ENCODE measurements at regions not wholly inside any gene's neighbourhood (a gene's known extent, or its start where the extent isn't known, plus 50 kb on each side); places are given as distances from the start of the nearest gene placed in this dataset.

GRCh38 chr3:144160627-144161026 is 189.0 kb downstream of the DIPK2A start:
- Histone ChIP-seq H3K27me3 (no peaks in the 10 kb centered on the region), H3K4me1 (no peaks in the 10 kb centered on the region), H3K4me3 (no peak overlapping the region), H3K36me3 (no peaks in the 10 kb centered on the region), H3K27ac (no peak overlapping the region), H3K9me3 (no peaks in the 10 kb centered on the region)
- TF ChIP-seq EP300 (IDR thresholded peaks at IDR 0.05) (no peak), CTCF (IDR thresholded peaks at IDR 0.05) (no peak), POLR2A (IDR thresholded peaks at IDR 0.05) (no peak), POLR2AphosphoS5 (IDR thresholded peaks at IDR 0.05) (no peak)
- ATAC-seq, result no peak

- WGBS, 2 donors (ENCODE audit: low coverage in 1 of 2), result 75 to 100% methylated on average over 1 of the region's 1 CpG
- H3K9me3 ChIP-seq, result no peaks in the 10 kb centered on the region
- no peaks in the 10 kb centered on the region for H3K4me1 ChIP-seq
- H3K27me3 ChIP-seq, result no peaks in the 10 kb centered on the region
- H3K36me3 ChIP-seq, result no peaks in the 10 kb centered on the region
- ATAC-seq, result no peak
- TF ChIP-seq CTCF (IDR thresholded peaks at IDR 0.05) (no peak), POLR2AphosphoS5 (IDR thresholded peaks at IDR 0.05) (no peak), POLR2A (IDR thresholded peaks at IDR 0.05) (no peak), EP300 (IDR thresholded peaks at IDR 0.05) (no peak)
- no peak overlapping the region for H3K4me3 ChIP-seq
- no peak overlapping the region for H3K27ac ChIP-seq
Observed at GRCh38 chr3:144162042-144162441, 190.4 kb downstream of the DIPK2A start.

GRCh38 chr3:144164352-144164751 is 192.7 kb downstream of the DIPK2A start:
- no peaks in the 10 kb centered on the region for H3K9me3 ChIP-seq
- WGBS, 2 donors (ENCODE audit: low coverage in 1 of 2), result 92% methylated on average over 1 of the region's 1 CpG; no CpG with 5 or more reads in 1 of the 2 donors
- no peaks in the 10 kb centered on the region for H3K27me3 ChIP-seq
- no peak overlapping the region for H3K4me3 ChIP-seq
- H3K27ac ChIP-seq, result no peak overlapping the region
- no peaks in the 10 kb centered on the region for H3K4me1 ChIP-seq
- H3K36me3 ChIP-seq, result no peaks in the 10 kb centered on the region
- no peak for TF ChIP-seq EP300 (IDR thresholded peaks at IDR 0.05)
- no peak for TF ChIP-seq CTCF (IDR thresholded peaks at IDR 0.05)
- TF ChIP-seq POLR2AphosphoS5 (IDR thresholded peaks at IDR 0.05), result no peak
- TF ChIP-seq POLR2A (IDR thresholded peaks at IDR 0.05), result no peak
- ATAC-seq, result no peak

GRCh38 chr3:144165482-144165881 is 193.9 kb downstream of the DIPK2A start:
- H3K4me1 ChIP-seq, result no peaks in the 10 kb centered on the region
- 52 to 65% methylated on average over 2 of the region's 2 CpGs for WGBS, 2 donors (ENCODE audit: low coverage in 1 of 2)
- ATAC-seq, result no peak
- TF ChIP-seq EP300 (IDR thresholded peaks at IDR 0.05), result no peak
- TF ChIP-seq POLR2AphosphoS5 (IDR thresholded peaks at IDR 0.05), result no peak
- TF ChIP-seq CTCF (IDR thresholded peaks at IDR 0.05), result no peak
- TF ChIP-seq POLR2A (IDR thresholded peaks at IDR 0.05), result no peak
- H3K36me3 ChIP-seq, result no peaks in the 10 kb centered on the region
- H3K27me3 ChIP-seq, result no peaks in the 10 kb centered on the region
- H3K4me3 ChIP-seq, result no peak overlapping the region
- no peaks in the 10 kb centered on the region for H3K9me3 ChIP-seq
- no peak overlapping the region for H3K27ac ChIP-seq

GRCh38 chr3:144167634-144168033 is 196.0 kb downstream of the DIPK2A start:
- no peak for ATAC-seq
- H3K36me3 ChIP-seq, result no peaks in the 10 kb centered on the region
- H3K4me3 ChIP-seq, result no peak overlapping the region
- 86 to 100% methylated on average over 2 of the region's 2 CpGs for WGBS, 2 donors (ENCODE audit: low coverage in 1 of 2)
- no peaks in the 10 kb centered on the region for H3K4me1 ChIP-seq
- H3K27ac ChIP-seq, result no peak overlapping the region
- no peaks in the 10 kb centered on the region for H3K27me3 ChIP-seq
- TF ChIP-seq CTCF (IDR thresholded peaks at IDR 0.05) (no peak), EP300 (IDR thresholded peaks at IDR 0.05) (no peak), POLR2AphosphoS5 (IDR thresholded peaks at IDR 0.05) (no peak), POLR2A (IDR thresholded peaks at IDR 0.05) (no peak)
- no peaks in the 10 kb centered on the region for H3K9me3 ChIP-seq
